SK-N-SH treated with all-trans-retinoic acid at 6 μM for 48 hours (cell line): ENCODE measurements at regions not wholly inside any gene's neighbourhood (a gene's known extent, or its start where the extent isn't known, plus 50 kb on each side); places are given as distances from the start of the nearest gene placed in this dataset.

Experiments used
- ATAC-seq: fragments of 200-7000 bp; cut with Tn5 transposase; 3 replicates; pipeline ENCODE4 v1.9.1; 2020; ENCODE audit warnings: mild to moderate bottlenecking, moderate library complexity
- ARNTL ChIP-seq: fragments of 450-650 bp; formaldehyde crosslinking; IDR thresholded peaks from 2 replicates; pipeline ENCODE4 v1.5.0; 2020; ENCODE audit warnings: low read depth, mild to moderate bottlenecking, moderate library complexity, borderline replicate concordance
- BACH2 ChIP-seq: fragments of 250-450 bp; sonication (Bioruptor Pico); IDR thresholded peaks from 2 replicates; pipeline ENCODE4 v1.9.0; 2021; ENCODE audit warnings: mild to moderate bottlenecking, borderline replicate concordance
- CREB5 ChIP-seq: fragments of 250-450 bp; sonication (Bioruptor Pico); IDR thresholded peaks from 2 replicates; pipeline ENCODE4 v1.5.1; 2020; ENCODE audit warnings: low read depth, mild to moderate bottlenecking, moderate library complexity
- CSDC2 ChIP-seq: fragments of 250-450 bp; sonication (Bioruptor Pico); IDR thresholded peaks from 2 replicates; pipeline ENCODE4 v1.5.0; 2020; ENCODE audit warnings: mild to moderate bottlenecking, moderate library complexity
- ESRRG ChIP-seq: fragments of 250-450 bp; sonication (Bioruptor Pico); IDR thresholded peaks from 2 replicates; pipeline ENCODE4 v1.6.1; 2021; ENCODE audit warnings: mild to moderate bottlenecking
- GLIS3 ChIP-seq: fragments of 250-450 bp; sonication (Bioruptor Pico); IDR thresholded peaks from 2 replicates; pipeline ENCODE4 v1.5.0; 2020; ENCODE audit warnings: mild to moderate bottlenecking, moderate library complexity
- ISL1 ChIP-seq: fragments of 250-450 bp; sonication (Bioruptor Pico); IDR thresholded peaks from 2 replicates; pipeline ENCODE4 v2.1.2; 2022; ENCODE audit warnings: mild to moderate bottlenecking, moderate library complexity
- OSR1 ChIP-seq: fragments of 250-450 bp; sonication (Bioruptor Pico); IDR thresholded peaks from 2 replicates; pipeline ENCODE4 v1.8.0; 2022; ENCODE audit warnings: moderate library complexity, mild to moderate bottlenecking, inconsistent platforms
- PATZ1 ChIP-seq: fragments of 250-450 bp; sonication (Bioruptor Pico); IDR thresholded peaks from 2 replicates; pipeline ENCODE4 v1.8.0; 2020; ENCODE audit warnings: mild to moderate bottlenecking, moderate library complexity, borderline replicate concordance
- POU6F1 ChIP-seq: fragments of 250-450 bp; sonication (Bioruptor Pico); IDR thresholded peaks from 2 replicates; pipeline ENCODE4 v1.8.0; 2021; ENCODE audit warnings: low read depth, mild to moderate bottlenecking, moderate library complexity, borderline replicate concordance
- PPARA ChIP-seq: fragments of 250-450 bp; sonication (Bioruptor Pico); IDR thresholded peaks from 2 replicates; pipeline ENCODE4 v1.5.0; 2020; ENCODE audit warnings: mild to moderate bottlenecking, borderline replicate concordance
- RARB ChIP-seq: fragments of 250-450 bp; sonication (Bioruptor Pico); IDR thresholded peaks from 2 replicates; pipeline ENCODE4 v1.8.0; 2021; ENCODE audit warnings: mild to moderate bottlenecking, moderate library complexity
- SNAI2 ChIP-seq: fragments of 250-450 bp; sonication (Bioruptor Pico); IDR thresholded peaks from 2 replicates; pipeline ENCODE4 v1.5.0; 2020; ENCODE audit warnings: mild to moderate bottlenecking, moderate library complexity
- TCF4 ChIP-seq: fragments of 250-450 bp; sonication (Bioruptor Pico); IDR thresholded peaks from 2 replicates; pipeline ENCODE4 v1.8.0; 2021; ENCODE audit warnings: mild to moderate bottlenecking, moderate library complexity, borderline replicate concordance
- TSHZ2 ChIP-seq: fragments of 250-450 bp; sonication (Bioruptor Pico); IDR thresholded peaks from 2 replicates; pipeline ENCODE4 v1.5.0; 2020; ENCODE audit warnings: mild to moderate bottlenecking, moderate library complexity
- ZC3H10 ChIP-seq: fragments of 250-450 bp; sonication (Bioruptor Pico); IDR thresholded peaks from 2 replicates; pipeline ENCODE4 v1.5.1; 2021; ENCODE audit warnings: mild to moderate bottlenecking, moderate library complexity
- ZFP3 ChIP-seq: fragments of 250-450 bp; sonication (Bioruptor Pico); IDR thresholded peaks from 2 replicates; pipeline ENCODE4 v1.5.0; 2020; ENCODE audit warnings: mild to moderate bottlenecking, moderate library complexity
- ZFP30 ChIP-seq: fragments of 450-650 bp; formaldehyde crosslinking; IDR thresholded peaks from 2 replicates; pipeline ENCODE4 v1.5.0; 2022; ENCODE audit warnings: mild to moderate bottlenecking, moderate library complexity
- ZNF565 ChIP-seq: fragments of 450-650 bp; formaldehyde crosslinking; conservative IDR thresholded peaks from 2 replicates; pipeline ENCODE4 v1.5.0; 2020; ENCODE audit warnings: low read depth, mild to moderate bottlenecking, moderate library complexity
- ZNF8 ChIP-seq: fragments of 450-650 bp; formaldehyde crosslinking; IDR thresholded peaks from 2 replicates; pipeline ENCODE4 v1.5.0; 2020; ENCODE audit warnings: mild to moderate bottlenecking, moderate library complexity

GRCh38 chr10:124153023-124153826 is 59.8 kb upstream of the CHST15 start:
- no peak for TF ChIP-seq ARNTL (CRISPR knock-in tag)
- TF ChIP-seq PPARA (CRISPR knock-in tag): no peak
- TF ChIP-seq ESRRG (CRISPR knock-in tag): no peak
- TF ChIP-seq ISL1 (CRISPR knock-in tag): no peak
- no peak for TF ChIP-seq TCF4
- TF ChIP-seq ZC3H10 (CRISPR knock-in tag): no peak
- no peak for TF ChIP-seq SNAI2 (CRISPR knock-in tag)
- no peak for TF ChIP-seq ZNF565 (CRISPR knock-in tag)
- no peak for TF ChIP-seq CSDC2
- no peak for TF ChIP-seq ZFP30 (CRISPR knock-in tag)
- no peak for TF ChIP-seq PATZ1 (CRISPR knock-in tag)
- no peak for TF ChIP-seq POU6F1 (CRISPR knock-in tag)
- TF ChIP-seq ZNF8 (CRISPR knock-in tag): no peak
- TF ChIP-seq RARB (CRISPR knock-in tag): no peak
- no peak for TF ChIP-seq ZFP3 (CRISPR knock-in tag)
- no peak for TF ChIP-seq GLIS3 (CRISPR knock-in tag)
- no peak for ATAC-seq

GRCh38 chr10:124152139-124153022 is 59.0 kb upstream of the CHST15 start:
- no peak for TF ChIP-seq GLIS3 (CRISPR knock-in tag)
- no peak for TF ChIP-seq CSDC2
- no peak for TF ChIP-seq OSR1
- TF ChIP-seq BACH2 (CRISPR knock-in tag): no peak
- TF ChIP-seq ZNF8 (CRISPR knock-in tag): no peak
- no peak for TF ChIP-seq CREB5 (CRISPR knock-in tag)
- no peak for TF ChIP-seq ZFP30 (CRISPR knock-in tag)
- TF ChIP-seq TSHZ2 (CRISPR knock-in tag): no peak
- no peak for TF ChIP-seq PATZ1 (CRISPR knock-in tag)
- no peak for TF ChIP-seq POU6F1 (CRISPR knock-in tag)
- no peak for TF ChIP-seq ARNTL (CRISPR knock-in tag)
- no peak for TF ChIP-seq ZC3H10 (CRISPR knock-in tag)
- no peak for TF ChIP-seq ZFP3 (CRISPR knock-in tag)
- no peak for TF ChIP-seq ZNF565 (CRISPR knock-in tag)
- no peak for TF ChIP-seq ISL1 (CRISPR knock-in tag)
- ATAC-seq: no peak
